Spleen (tissue), 11 donors: ENCODE measurements at regions not wholly inside any gene's neighbourhood (a gene's known extent, or its start where the extent isn't known, plus 50 kb on each side); places are given as distances from the start of the nearest gene placed in this dataset.

Experiments used
- DNase-seq: peaks from one replicate; pipeline ENCODE4 v3.0.0-alpha.2; 2020
- H3K27ac ChIP-seq, 8 donors: fragments of 200-600 bp; sonication (generic) in 7 of 8; 1 replicate in 4 of 8; 2 replicates in 4 of 8; pipeline versions ENCODE4 v1.5.0 to v1.8.0; 2016 to 2021; ENCODE audit warnings: inconsistent platforms in 4 of 8, mild to moderate bottlenecking in 4 of 8, moderate library complexity in 1 of 8
- H3K27me3 ChIP-seq, 7 donors: fragments of 200-600 bp; sonication (generic) in 6 of 7; replicated peaks in 1 of 7; 1 replicate in 4 of 7; 2 replicates in 3 of 7; pipeline versions ENCODE4 v1.5.0 to v1.8.0; 2016 to 2021; ENCODE audit warnings: inconsistent platforms in 3 of 7, mild to moderate bottlenecking in 1 of 7
- H3K36me3 ChIP-seq, 6 donors: fragments of 200-600 bp; sonication (generic) in 5 of 6; 1 replicate in 4 of 6; 2 replicates in 2 of 6; pipeline versions ENCODE4 v1.5.0 to v1.8.0; 2016 to 2021; ENCODE audit warnings: inconsistent platforms in 2 of 6
- H3K4me1 ChIP-seq, 6 donors: fragments of 200-600 bp; sonication (generic) in 5 of 6; 1 replicate in 3 of 6; 2 replicates in 3 of 6; pipeline versions ENCODE4 v1.5.0 to v1.8.0; 2016 to 2021; ENCODE audit warnings: inconsistent platforms in 3 of 6
- H3K4me3 ChIP-seq, 8 donors: fragments of 200-600 bp; sonication (generic) in 7 of 8; 1 replicate in 4 of 8; 2 replicates in 4 of 8; pipeline versions ENCODE4 v1.5.0 to v1.8.0; 2016 to 2021; ENCODE audit warnings: inconsistent platforms in 4 of 8, mild to moderate bottlenecking in 4 of 8, moderate library complexity in 2 of 8
- H3K9me3 ChIP-seq, 8 donors: fragments of 200-600 bp; sonication (generic) in 7 of 8; 1 replicate in 4 of 8; 2 replicates in 4 of 8; pipeline versions ENCODE4 v1.5.0 to v1.8.0; 2016 to 2021; ENCODE audit warnings: inconsistent platforms in 4 of 8
- CTCF ChIP-seq, 11 experiments: fragments of 200-600 bp in 7 of 11; fragments of 450-650 bp in 4 of 11; sonication (generic) in 4 of 11; IDR thresholded peaks in 8 of 11; conservative IDR thresholded peaks in 3 of 11; 1 replicate in 7 of 11; 2 replicates in 4 of 11; pipeline versions ENCODE4 v1.4.0 to v1.8.0; 2016 to 2021; ENCODE audit warnings: antibody characterized with exemption in 11 of 11, inconsistent platforms in 4 of 11, mild to moderate bottlenecking in 1 of 11
- POLR2A ChIP-seq, 3 donors: fragments of 450-650 bp; IDR thresholded peaks; one replicate each; pipeline ENCODE4 v1.5.1; 2017; ENCODE audit warnings: antibody characterized with exemption in 3 of 3, mild to moderate bottlenecking in 1 of 3
- POLR2AphosphoS5 ChIP-seq, 3 donors: sonication (generic); formaldehyde crosslinking; IDR thresholded peaks; one replicate each; pipeline ENCODE4 v1.5.1; 2017; ENCODE audit warnings: antibody characterized with exemption in 3 of 3
- WGBS, 5 donors: extraction: QIAGEN DNeasy Blood & Tissue Kit in 3 of 5; methylation state at CpG; one replicate each; pipeline versions ENCODE4 v1.1.5 to v1.1.7; 2013 to 2018; 5-methylcytosine and 5-hydroxymethylcytosine counted together
- intact Hi-C: fragments of 100-400 bp; cut with DNase I; formaldehyde crosslinking; loops from one replicate; pipeline ENCODE4 v1.15.0; 2023; ENCODE audit warnings: low total_unique reads
- donor health status: healthy with polysubstance abuse.
- donor health status: DM: no; HTN: no; CAD: no; lungs with moderate emphysema.
- donor health status: DM: no; HTN: no; CAD: no.
- donor health status: Bipolar disorder and iron deficiency.
- donor health status: healthy.
- donor health status: DM: no; HTN: no; CAD: no.
- donor health status: DM: yes; HTN: yes; CAD: no.

- intact Hi-C loops: no loop called here
- TF ChIP-seq CTCF (IDR thresholded peaks at IDR 0.05 in 8 of 11, conservative IDR thresholded peaks at IDR 0.05 in 3 of 11) (no peak), POLR2A (IDR thresholded peaks at IDR 0.05) (no peak), POLR2AphosphoS5 (IDR thresholded peaks at IDR 0.05) (no peak)
- 73 to 85% (median 81%) methylated on average over 1 of the region's 1 CpG for WGBS, 5 donors
Observed at GRCh38 chr12:40431169-40431568, 206.4 kb downstream of the LRRK2 start.

DNA sequence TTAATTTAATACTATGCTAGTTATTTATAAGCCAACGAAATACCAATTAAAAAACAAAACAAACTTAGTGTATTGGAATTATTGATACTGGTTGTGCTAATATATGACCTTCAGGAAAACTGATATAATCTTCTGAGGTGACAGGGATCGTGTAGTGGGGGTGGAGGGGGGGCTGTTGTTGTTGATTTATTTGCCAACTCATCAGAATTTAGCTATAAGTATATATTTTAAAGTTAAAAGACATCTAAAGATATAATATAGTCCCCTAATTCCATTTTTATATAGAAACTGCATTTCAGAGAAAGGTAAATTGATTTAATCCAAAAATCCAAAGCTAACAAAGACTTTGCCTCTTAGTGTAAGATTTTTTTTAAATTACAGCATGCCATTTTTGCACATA, 210.5 kb downstream of the LRRK2 start:
- intact Hi-C loops: no loop called here
- no peak overlapping the region for H3K27ac ChIP-seq
- H3K27me3 ChIP-seq: no peaks in the 10 kb centered on the region
- no peak for DNase-seq
- TF ChIP-seq POLR2AphosphoS5 (IDR thresholded peaks at IDR 0.05) (no peak), POLR2A (IDR thresholded peaks at IDR 0.05) (no peak), CTCF (IDR thresholded peaks at IDR 0.05 in 8 of 11, conservative IDR thresholded peaks at IDR 0.05 in 3 of 11) (no peak)
- no peak overlapping the region for H3K4me3 ChIP-seq
- no peaks in the 10 kb centered on the region for H3K4me1 ChIP-seq
- H3K9me3 ChIP-seq: no peaks in the 10 kb centered on the region
- H3K36me3 ChIP-seq: no peaks in the 10 kb centered on the region
- 48 to 68% (median 60%) methylated on average over 2 of the region's 2 CpGs for WGBS, 5 donors

More at GRCh38 chr12:40431169-40431568, 206.4 kb downstream of the LRRK2 start:
- Histone ChIP-seq H3K36me3 (no peaks in the 10 kb centered on the region), H3K4me1 (no peaks in the 10 kb centered on the region), H3K27ac (no peak overlapping the region), H3K9me3 (no peaks in the 10 kb centered on the region), H3K4me3 (no peak overlapping the region), H3K27me3 (no peaks in the 10 kb centered on the region)
- DNase-seq: no peak

- intact Hi-C loops: no loop called here
- WGBS, 5 donors: 86 to 100% (median 95%) methylated on average over 2 of the region's 2 CpGs
- no peak for TF ChIP-seq CTCF (IDR thresholded peaks at IDR 0.05 in 8 of 11, conservative IDR thresholded peaks at IDR 0.05 in 3 of 11)
- TF ChIP-seq POLR2A (IDR thresholded peaks at IDR 0.05): no peak
- TF ChIP-seq POLR2AphosphoS5 (IDR thresholded peaks at IDR 0.05): no peak
- no peak overlapping the region for H3K27ac ChIP-seq
- H3K27me3 ChIP-seq: no peaks in the 10 kb centered on the region
- H3K36me3 ChIP-seq: no peaks in the 10 kb centered on the region
- no peaks in the 10 kb centered on the region for H3K9me3 ChIP-seq
- H3K4me3 ChIP-seq: no peak overlapping the region
- no peaks in the 10 kb centered on the region for H3K4me1 ChIP-seq
- no peak for DNase-seq
Observed at GRCh38 chr12:40435951-40436350, 211.2 kb downstream of the LRRK2 start.

DNA sequence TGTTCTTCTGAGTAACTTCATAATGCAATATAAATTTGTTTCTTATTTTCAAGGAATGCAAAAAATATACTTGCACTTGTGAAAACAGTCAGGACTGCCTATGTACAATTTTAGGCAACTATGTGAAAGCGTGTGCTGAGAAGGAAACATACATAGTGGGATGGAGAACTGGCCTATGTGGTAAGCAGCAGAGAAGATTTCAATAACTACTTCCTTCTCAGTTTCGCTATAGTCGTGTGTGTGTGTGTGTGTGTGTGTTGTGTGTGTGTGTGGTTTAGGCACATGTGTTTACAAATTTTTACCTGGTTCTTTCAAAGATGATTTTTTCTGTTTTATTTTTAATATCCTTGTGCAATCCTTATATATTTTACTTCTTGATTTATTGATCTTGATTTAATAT, 211.8 kb downstream of the LRRK2 start:
- H3K36me3 ChIP-seq: no peaks in the 10 kb centered on the region
- H3K27ac ChIP-seq: no peak overlapping the region
- H3K4me1 ChIP-seq: no peaks in the 10 kb centered on the region
- no peak overlapping the region for H3K4me3 ChIP-seq
- intact Hi-C loops: no loop called here
- DNase-seq: no peak
- H3K27me3 ChIP-seq: no peaks in the 10 kb centered on the region
- no peak for TF ChIP-seq CTCF (IDR thresholded peaks at IDR 0.05 in 8 of 11, conservative IDR thresholded peaks at IDR 0.05 in 3 of 11)
- TF ChIP-seq POLR2A (IDR thresholded peaks at IDR 0.05): no peak
- no peaks in the 10 kb centered on the region for H3K9me3 ChIP-seq
- 49 to 73% (median 58%) methylated on average over 3 of the region's 3 CpGs for WGBS, 5 donors
